B cell (primary cell): ENCODE measurements at regions not wholly inside any gene's neighbourhood (a gene's known extent, or its start where the extent isn't known, plus 50 kb on each side); places are given as distances from the start of the nearest gene placed in this dataset.

ENCODE experiments used
- CTCF ChIP-seq: fragments of 200-600 bp; IDR thresholded peaks from one replicate; pipeline ENCODE4 v1.8.0; 2022; ENCODE audit warnings: antibody characterized with exemption, mild to moderate bottlenecking
- EZH2 ChIP-seq: IDR thresholded peaks from 2 replicates; pipeline ENCODE4 v1.6.1; 2012; ENCODE audit warnings: borderline replicate concordance, low read depth, mild to moderate bottlenecking, moderate library complexity, low read length; ENCODE audit not compliant: insufficient read depth, poor library complexity, severe bottlenecking

- TF ChIP-seq CTCF = no peak
- TF ChIP-seq EZH2 = no peak
Measured at GRCh38 chr11:110000850-110001249, 92.3 kb upstream of the ZC3H12C start.
